ENCODE measurements at regions not wholly inside any gene's neighbourhood (a gene's known extent, or its start where the extent isn't known, plus 50 kb on each side); places are given as distances from the start of the nearest gene placed in this dataset.
A peak's percentile ranks its signal among the peaks of the same experiment; 100 is the strongest.

- Histone ChIP-seq H3K4me1 (ENCODE audit: control insufficient read depth in 1 of 2, insufficient read depth in 2 of 2, low read length in 2 of 2) (peaks cover 2 to 6% of the 10 kb centered on the region in 2 donors), H3K9me3 (ENCODE audit: control insufficient read depth, low read length) (no peaks in the 10 kb centered on the region), H3K4me3 (ENCODE audit: low read length in 2 of 2) (no peak overlapping the region), H3K36me3 (ENCODE audit: control insufficient read depth in 1 of 2, insufficient read depth in 2 of 2, low read length in 1 of 2) (no peaks in the 10 kb centered on the region), H3K27ac (ENCODE audit: low read depth in 1 of 2, low read length in 2 of 2) (no peak overlapping the region), H3K27me3 (ENCODE audit: control insufficient read depth in 1 of 2, insufficient read depth in 2 of 2, low read length in 1 of 2) (no peaks in the 10 kb centered on the region)
- DNase-seq (no peak), ATAC-seq (ENCODE audit: low FRiP score) (no peak)
- intact Hi-C loops (cut with DNase I): no loop called here
- WGBS, 2 donors: 67 to 76% methylated on average over 8 of the region's 8 CpGs
Measured at GRCh38 chr5:32842813-32843530, 131.9 kb downstream of the NPR3 start.

- ATAC-seq (ENCODE audit: low FRiP score) (no peak), DNase-seq (no peak)
- Histone ChIP-seq H3K36me3 (ENCODE audit: control insufficient read depth in 1 of 2, insufficient read depth in 2 of 2, low read length in 1 of 2) (no peaks in the 10 kb centered on the region), H3K27me3 (ENCODE audit: control insufficient read depth in 1 of 2, insufficient read depth in 2 of 2, low read length in 1 of 2) (no peaks in the 10 kb centered on the region), H3K27ac (ENCODE audit: low read depth in 1 of 2, low read length in 2 of 2) (no peak overlapping the region), H3K9me3 (ENCODE audit: control insufficient read depth, low read length) (no peaks in the 10 kb centered on the region), H3K4me1 (ENCODE audit: control insufficient read depth in 1 of 2, insufficient read depth in 2 of 2, low read length in 2 of 2) (peaks cover 2 to 6% of the 10 kb centered on the region in 2 donors), H3K4me3 (ENCODE audit: low read length in 2 of 2) (no peak overlapping the region)
- intact Hi-C loops (cut with DNase I): no loop called here
- WGBS, 2 donors: 43 to 52% methylated on average over 3 of the region's 3 CpGs
Measured at GRCh38 chr5:32843531-32843895, 132.4 kb downstream of the NPR3 start.

GRCh38 chr5:32845171-32845570, 134.1 kb downstream of the NPR3 start:
- intact Hi-C loops (cut with DNase I): no loop called here
- Histone ChIP-seq H3K4me3 (ENCODE audit: low read length in 2 of 2) (no peak overlapping the region), H3K4me1 (ENCODE audit: control insufficient read depth in 1 of 2, insufficient read depth in 2 of 2, low read length in 2 of 2) (peaks cover 0 to 6% of the 10 kb centered on the region in 2 donors), H3K27ac (ENCODE audit: low read depth in 1 of 2, low read length in 2 of 2) (no peak overlapping the region), H3K27me3 (ENCODE audit: control insufficient read depth in 1 of 2, insufficient read depth in 2 of 2, low read length in 1 of 2) (no peaks in the 10 kb centered on the region), H3K9me3 (ENCODE audit: control insufficient read depth, low read length) (no peaks in the 10 kb centered on the region), H3K36me3 (ENCODE audit: control insufficient read depth in 1 of 2, insufficient read depth in 2 of 2, low read length in 1 of 2) (no peaks in the 10 kb centered on the region)
- WGBS, 2 donors: 90 to 94% methylated on average over 3 of the region's 3 CpGs
- no peak for DNase-seq
- ATAC-seq (ENCODE audit: low FRiP score): no peak

- DNase-seq (no peak), ATAC-seq (ENCODE audit: low FRiP score) (no peak)
- intact Hi-C loops (cut with DNase I): no loop called here
- Histone ChIP-seq H3K36me3 (ENCODE audit: control insufficient read depth in 1 of 2, insufficient read depth in 2 of 2, low read length in 1 of 2) (no peaks in the 10 kb centered on the region), H3K27ac (ENCODE audit: low read depth in 1 of 2, low read length in 2 of 2) (no peak overlapping the region), H3K4me3 (ENCODE audit: low read length in 2 of 2) (no peak overlapping the region), H3K9me3 (ENCODE audit: control insufficient read depth, low read length) (no peaks in the 10 kb centered on the region), H3K27me3 (ENCODE audit: control insufficient read depth in 1 of 2, insufficient read depth in 2 of 2, low read length in 1 of 2) (no peaks in the 10 kb centered on the region), H3K4me1 (ENCODE audit: control insufficient read depth in 1 of 2, insufficient read depth in 2 of 2, low read length in 2 of 2) (peaks cover 1 to 6% of the 10 kb centered on the region in 2 donors)
Measured at GRCh38 chr5:32848120-32848519, 137.0 kb downstream of the NPR3 start.

GRCh38 chr5:32848681-32849080, 137.6 kb downstream of the NPR3 start:
- no peak for ATAC-seq (ENCODE audit: low FRiP score)
- DNase-seq: no peak
- H3K36me3 ChIP-seq (ENCODE audit: control insufficient read depth in 1 of 2, insufficient read depth in 2 of 2, low read length in 1 of 2): no peaks in the 10 kb centered on the region
- WGBS, 2 donors: 45 to 46% methylated on average over 3 of the region's 3 CpGs
- no peaks in the 10 kb centered on the region for H3K9me3 ChIP-seq (ENCODE audit: control insufficient read depth, low read length)
- H3K4me1 ChIP-seq (ENCODE audit: control insufficient read depth in 1 of 2, insufficient read depth in 2 of 2, low read length in 2 of 2): peaks cover 0 to 1% of the 10 kb centered on the region in 2 donors
- H3K4me3 ChIP-seq (ENCODE audit: low read length in 2 of 2): no peak overlapping the region
- H3K27me3 ChIP-seq (ENCODE audit: control insufficient read depth in 1 of 2, insufficient read depth in 2 of 2, low read length in 1 of 2): no peaks in the 10 kb centered on the region
- intact Hi-C loops (cut with DNase I): no loop called here
- no peak overlapping the region for H3K27ac ChIP-seq (ENCODE audit: low read depth in 1 of 2, low read length in 2 of 2)

DNA sequence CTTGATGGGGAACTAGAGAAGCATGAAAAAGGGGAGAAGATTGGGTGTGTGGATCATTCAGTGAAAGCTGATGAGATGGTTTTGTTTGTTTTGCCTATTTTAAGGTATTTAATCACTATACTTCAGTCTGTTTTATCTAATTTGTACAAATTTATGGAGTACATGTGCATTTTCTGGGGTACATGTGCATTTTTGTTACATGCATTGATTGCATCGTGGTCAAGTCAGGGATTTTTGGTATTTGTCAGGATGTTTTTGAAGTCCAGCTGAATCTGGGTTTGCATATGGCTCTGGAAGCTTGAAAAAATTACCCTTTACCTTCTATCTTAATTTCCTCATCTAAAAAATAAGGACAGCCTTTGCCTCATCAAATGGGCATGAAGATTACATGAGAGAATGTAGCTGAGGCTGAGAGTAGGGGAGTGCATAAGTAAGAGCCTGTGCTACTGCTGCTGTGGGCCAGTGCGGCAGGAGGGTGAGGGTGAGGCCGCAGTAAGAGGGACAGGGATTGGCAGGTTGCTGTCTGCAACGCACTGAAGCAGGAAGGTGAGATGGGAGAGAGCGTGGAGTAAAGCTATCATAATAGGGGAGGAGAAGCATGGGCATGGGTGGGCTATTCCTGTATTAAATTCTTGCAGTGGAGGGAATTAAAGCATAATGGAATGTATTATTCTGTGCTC, 139.8 kb downstream of the NPR3 start:
- Histone ChIP-seq H3K27ac (ENCODE audit: low read depth in 1 of 2, low read length in 2 of 2) (no peak overlapping the region), H3K9me3 (ENCODE audit: control insufficient read depth, low read length) (no peaks in the 10 kb centered on the region), H3K36me3 (ENCODE audit: control insufficient read depth in 1 of 2, insufficient read depth in 2 of 2, low read length in 1 of 2) (no peaks in the 10 kb centered on the region), H3K27me3 (ENCODE audit: control insufficient read depth in 1 of 2, insufficient read depth in 2 of 2, low read length in 1 of 2) (no peaks in the 10 kb centered on the region), H3K4me3 (ENCODE audit: low read length in 2 of 2) (no peak overlapping the region), H3K4me1 (ENCODE audit: control insufficient read depth in 1 of 2, insufficient read depth in 2 of 2, low read length in 2 of 2) (peaks cover 0 to 1% of the 10 kb centered on the region in 2 donors)
- intact Hi-C loops (cut with DNase I): loop anchor here (5.0 kb wide), 1 partner anchor 139 kb away; the partner anchor contains the start of gene NPR3 (in 2 of the 2)
- DNase-seq (no peak), ATAC-seq (ENCODE audit: low FRiP score) (no peak)
- 94 to 98% methylated on average over 5 of the region's 5 CpGs for WGBS, 2 donors

DNA sequence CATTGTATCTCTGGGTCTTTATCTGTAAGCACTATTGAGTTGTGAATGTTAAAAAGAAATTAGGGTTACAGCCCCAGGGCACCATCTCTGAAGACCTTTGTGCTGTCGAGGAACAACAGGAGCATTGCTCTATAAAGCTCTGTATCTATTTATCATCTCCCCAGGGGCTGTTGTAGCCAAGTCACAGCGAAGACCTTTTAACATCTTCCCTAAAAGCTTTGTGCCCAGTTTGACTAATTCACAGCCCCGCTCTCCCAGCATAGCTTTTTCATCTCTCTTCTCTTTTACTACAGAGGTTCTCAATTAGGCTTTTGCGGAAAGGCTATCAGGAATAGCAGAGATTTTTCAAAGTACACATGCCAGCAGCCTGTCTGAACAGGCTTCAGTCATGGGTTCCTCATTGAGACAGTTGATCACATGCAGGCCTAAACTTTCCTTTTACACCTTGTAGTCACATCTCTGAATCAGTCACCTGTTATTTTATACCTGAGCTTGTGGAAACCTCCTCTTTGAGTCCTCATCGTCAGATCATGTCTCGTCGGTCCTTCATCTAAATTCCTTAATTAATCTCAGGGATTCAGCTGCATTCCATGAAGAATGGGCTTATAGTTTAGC, 140.5 kb downstream of the NPR3 start:
- Histone ChIP-seq H3K4me3 (ENCODE audit: low read length in 2 of 2) (no peak overlapping the region), H3K27ac (ENCODE audit: low read depth in 1 of 2, low read length in 2 of 2) (peak overlapping the region in 1 of 2 donors; percentile 30), H3K36me3 (ENCODE audit: control insufficient read depth in 1 of 2, insufficient read depth in 2 of 2, low read length in 1 of 2) (no peaks in the 10 kb centered on the region), H3K27me3 (ENCODE audit: control insufficient read depth in 1 of 2, insufficient read depth in 2 of 2, low read length in 1 of 2) (no peaks in the 10 kb centered on the region), H3K4me1 (ENCODE audit: control insufficient read depth in 1 of 2, insufficient read depth in 2 of 2, low read length in 2 of 2) (peaks cover 0 to 1% of the 10 kb centered on the region in 2 donors), H3K9me3 (ENCODE audit: control insufficient read depth, low read length) (no peaks in the 10 kb centered on the region)
- no peak for ATAC-seq (ENCODE audit: low FRiP score)
- intact Hi-C loops (cut with DNase I): loop anchor here (5.0 kb wide), 1 partner anchor 139 kb away; the partner anchor contains the start of gene NPR3 (in 2 of the 2)
- 93 to 95% methylated on average over 7 of the region's 7 CpGs for WGBS, 2 donors
- no peak for DNase-seq

- Histone ChIP-seq H3K36me3 (ENCODE audit: control insufficient read depth in 1 of 2, insufficient read depth in 2 of 2, low read length in 1 of 2) (no peaks in the 10 kb centered on the region), H3K27ac (ENCODE audit: low read depth in 1 of 2, low read length in 2 of 2) (peak overlapping the region in 1 of 2 donors; percentile 28), H3K9me3 (ENCODE audit: control insufficient read depth, low read length) (no peaks in the 10 kb centered on the region), H3K4me1 (ENCODE audit: control insufficient read depth in 1 of 2, insufficient read depth in 2 of 2, low read length in 2 of 2) (peaks cover 0 to 1% of the 10 kb centered on the region in 2 donors), H3K27me3 (ENCODE audit: control insufficient read depth in 1 of 2, insufficient read depth in 2 of 2, low read length in 1 of 2) (no peaks in the 10 kb centered on the region), H3K4me3 (ENCODE audit: low read length in 2 of 2) (no peak overlapping the region)
- peak; percentile 70 for ATAC-seq (ENCODE audit: low FRiP score)
- 2 to 3% methylated on average over 8 of the region's 8 CpGs for WGBS, 2 donors
- peak; percentile 61 to 83 for DNase-seq
- intact Hi-C loops (cut with DNase I): loop anchor here (5.0 kb wide), 1 partner anchor 140 kb away; the partner anchor contains the start of gene NPR3 (in 2 of the 2)
Measured at GRCh38 chr5:32852535-32852934, 141.4 kb downstream of the NPR3 start.

Data from aorta (tissue), 5 donors.